Cardiac septum (tissue), 1 donor: ENCODE measurements at regions not wholly inside any gene's neighbourhood (a gene's known extent, or its start where the extent isn't known, plus 50 kb on each side); places are given as distances from the start of the nearest gene placed in this dataset.

ENCODE experiments used
- DNase-seq: peaks from one replicate; pipeline ENCODE4 v3.0.0-alpha.2; 2020; ENCODE audit warnings: low spot score
- intact Hi-C: fragments of 100-400 bp; cut with DNase I; formaldehyde crosslinking; loops from one replicate; pipeline ENCODE4 v1.14.0; 2022
- donor health status: DM: no; HTN: no; CAD: no.

DNA sequence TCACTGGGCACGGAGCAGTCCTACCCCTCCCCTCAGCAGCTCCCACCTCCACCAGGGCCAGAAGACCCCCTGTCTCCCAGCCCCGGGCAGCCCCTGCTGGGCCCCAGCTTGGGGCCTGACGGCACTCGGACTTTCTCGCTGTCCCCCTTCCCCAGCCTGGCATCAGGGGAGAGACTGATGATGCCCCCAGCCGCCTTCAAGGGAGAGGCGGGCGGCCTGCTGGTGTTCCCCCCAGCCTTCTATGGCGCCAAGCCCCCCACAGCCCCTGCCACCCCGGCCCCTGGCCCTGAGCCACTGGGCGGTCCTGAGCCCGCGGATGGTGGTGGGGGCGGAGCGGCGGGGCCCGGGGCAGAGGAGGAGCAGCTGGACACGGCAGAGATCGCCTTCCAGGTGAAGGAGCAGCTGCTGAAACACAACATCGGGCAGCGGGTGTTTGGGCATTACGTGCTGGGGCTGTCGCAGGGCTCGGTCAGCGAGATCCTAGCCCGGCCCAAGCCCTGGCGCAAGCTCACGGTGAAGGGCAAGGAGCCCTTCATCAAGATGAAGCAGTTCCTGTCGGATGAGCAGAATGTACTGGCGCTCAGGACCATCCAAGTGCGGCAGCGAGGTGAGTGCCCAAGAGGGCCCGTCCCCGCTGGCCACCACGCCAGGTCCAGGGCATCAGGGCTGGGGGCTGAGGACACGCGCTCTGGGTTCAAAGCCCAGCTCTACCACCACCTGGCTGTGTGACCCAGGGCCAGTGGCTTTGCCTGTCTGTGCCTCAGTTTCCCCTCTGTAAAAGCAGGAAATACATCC is 58.6 kb downstream of the PHETA1 start:
- no peak for DNase-seq
- intact Hi-C loops = loop anchor here (5.0 kb wide), 2 partner anchors 288 to 418 kb away; no protein-coding TSS in a partner anchor

DNA sequence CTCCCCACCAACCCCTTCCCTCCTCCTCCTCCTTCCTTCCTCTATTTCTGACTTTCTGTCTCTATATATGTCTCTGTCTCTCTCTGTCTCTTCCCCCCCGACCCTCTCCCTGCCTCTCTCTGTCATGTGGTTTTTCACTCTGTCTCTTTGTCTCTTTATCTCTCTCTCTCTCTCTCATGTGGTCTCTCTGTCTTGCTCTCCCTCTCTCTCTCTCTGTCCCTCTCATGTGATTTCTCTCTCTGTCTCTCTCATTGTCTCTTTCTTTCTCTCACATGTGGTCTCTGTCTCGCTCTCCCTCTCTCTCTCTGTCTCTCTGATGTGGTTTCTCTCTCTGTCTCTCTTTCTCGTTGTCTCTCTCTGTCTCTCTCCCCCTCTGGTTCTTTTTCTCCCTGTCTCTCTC is 59.3 kb downstream of the PHETA1 start:
- intact Hi-C loops = no loop called here
- no peak for DNase-seq

DNA sequence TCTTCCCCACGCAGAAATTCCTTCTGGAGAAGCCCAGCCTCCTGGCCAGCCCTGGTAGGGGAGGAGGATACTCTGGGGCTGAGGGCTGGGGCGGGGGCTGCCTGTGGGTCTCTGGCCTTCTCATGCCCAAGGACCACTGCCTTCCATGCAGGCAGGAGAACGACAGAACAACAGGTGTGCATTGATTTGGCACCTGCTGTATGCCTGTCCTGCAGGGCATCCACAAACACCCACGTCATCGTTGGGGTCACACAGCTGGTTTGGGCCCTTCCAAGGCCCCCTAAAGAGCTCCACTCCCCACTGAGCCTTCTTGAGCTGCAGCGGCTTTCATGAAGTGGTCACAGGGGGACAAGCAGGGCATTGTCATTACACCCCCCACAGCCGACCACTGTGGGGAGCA is 60.4 kb downstream of the PHETA1 start:
- DNase-seq = no peak
- intact Hi-C loops = no loop called here

DNA sequence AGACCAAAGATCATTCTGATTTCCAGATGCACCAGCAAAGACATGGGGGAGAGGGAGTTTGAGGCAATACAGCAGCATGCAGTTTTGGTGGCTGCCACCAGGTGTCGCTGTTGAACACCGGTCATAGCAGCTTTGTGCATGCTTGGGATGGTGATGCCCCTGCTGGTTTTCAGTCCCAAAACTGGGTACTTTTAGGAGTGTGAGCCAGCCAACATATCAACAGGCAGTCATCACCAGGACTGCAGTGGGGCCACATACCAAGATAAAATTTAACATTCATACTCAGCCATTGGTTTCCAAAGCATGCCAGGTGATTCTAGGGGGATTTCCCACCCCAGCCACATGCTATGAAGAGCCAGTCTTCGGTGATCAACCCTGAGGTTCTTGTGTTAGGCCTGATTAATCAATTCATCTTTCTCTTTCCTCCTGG is 64.2 kb downstream of the PHETA1 start:
- intact Hi-C loops = no loop called here

DNA sequence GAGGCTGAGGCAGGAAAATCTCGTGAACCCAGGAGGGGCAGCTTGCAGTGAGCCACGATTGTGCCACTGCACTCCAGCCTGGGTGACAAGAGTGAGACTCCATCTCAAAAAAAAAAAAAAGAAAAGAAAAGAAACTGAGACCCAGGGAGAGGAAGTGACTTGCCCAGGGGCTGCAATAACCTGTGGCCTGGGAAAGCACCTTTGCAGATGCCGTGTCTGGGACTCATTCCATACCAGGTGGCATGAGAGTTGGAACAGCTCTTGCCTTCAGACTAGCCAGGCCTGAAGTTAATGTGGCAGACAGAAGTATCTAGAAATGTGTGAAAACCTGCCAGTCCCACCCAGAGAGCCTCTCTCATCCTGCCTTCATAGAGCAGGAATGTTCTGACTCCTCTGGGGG is 65.4 kb downstream of the PHETA1 start:
- intact Hi-C loops = no loop called here
- no peak for DNase-seq

More for the DNA sequence above, 64.2 kb downstream of the PHETA1 start:
- no peak for DNase-seq

DNA sequence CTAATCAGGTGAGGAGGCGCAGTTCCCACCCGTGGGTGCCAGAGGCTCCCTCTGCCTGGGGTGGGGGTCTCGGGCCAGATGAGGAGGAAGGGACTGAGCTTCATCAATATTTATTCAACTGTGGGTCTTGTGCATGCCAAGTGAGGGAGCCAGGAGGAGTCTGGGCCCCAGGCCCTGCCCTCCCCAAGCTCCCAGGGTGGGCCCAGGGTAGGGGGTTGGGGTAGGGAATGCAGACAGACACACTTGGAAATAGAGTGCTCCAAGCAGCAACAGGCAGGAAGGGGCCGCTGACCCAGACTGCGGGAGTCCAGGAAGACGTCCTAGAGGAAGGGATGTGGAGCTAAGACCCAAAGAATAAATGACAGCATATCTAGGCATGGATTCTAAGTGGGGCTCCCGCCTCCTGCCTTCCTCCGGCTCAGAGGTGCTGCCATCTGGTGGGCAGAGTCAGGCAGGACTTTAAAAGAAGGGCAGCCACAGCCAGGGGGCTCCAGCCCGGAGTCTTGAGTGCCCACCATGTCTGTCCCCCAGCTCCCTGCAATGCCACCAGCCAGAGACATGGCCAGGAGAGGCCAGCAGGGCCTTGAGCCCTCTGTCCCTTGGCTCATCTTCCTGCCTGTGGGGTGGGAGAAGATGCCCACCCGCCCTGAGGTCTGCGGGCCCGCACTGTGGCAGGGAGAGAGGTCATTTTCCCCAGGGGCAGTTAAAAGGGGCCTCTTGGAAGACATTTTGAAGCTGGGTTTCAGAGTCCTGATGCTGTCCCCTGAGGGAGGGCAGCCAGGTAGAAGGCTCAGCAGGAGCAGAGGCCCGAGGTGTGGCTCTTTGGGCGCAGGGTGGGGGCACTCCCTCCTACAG is 70.1 kb downstream of the PHETA1 start:
- no peak for DNase-seq
- intact Hi-C loops = loop anchor here (1.0 to 5.0 kb wide), 3 partner anchors 277 to 405 kb away; no protein-coding TSS in a partner anchor

DNA sequence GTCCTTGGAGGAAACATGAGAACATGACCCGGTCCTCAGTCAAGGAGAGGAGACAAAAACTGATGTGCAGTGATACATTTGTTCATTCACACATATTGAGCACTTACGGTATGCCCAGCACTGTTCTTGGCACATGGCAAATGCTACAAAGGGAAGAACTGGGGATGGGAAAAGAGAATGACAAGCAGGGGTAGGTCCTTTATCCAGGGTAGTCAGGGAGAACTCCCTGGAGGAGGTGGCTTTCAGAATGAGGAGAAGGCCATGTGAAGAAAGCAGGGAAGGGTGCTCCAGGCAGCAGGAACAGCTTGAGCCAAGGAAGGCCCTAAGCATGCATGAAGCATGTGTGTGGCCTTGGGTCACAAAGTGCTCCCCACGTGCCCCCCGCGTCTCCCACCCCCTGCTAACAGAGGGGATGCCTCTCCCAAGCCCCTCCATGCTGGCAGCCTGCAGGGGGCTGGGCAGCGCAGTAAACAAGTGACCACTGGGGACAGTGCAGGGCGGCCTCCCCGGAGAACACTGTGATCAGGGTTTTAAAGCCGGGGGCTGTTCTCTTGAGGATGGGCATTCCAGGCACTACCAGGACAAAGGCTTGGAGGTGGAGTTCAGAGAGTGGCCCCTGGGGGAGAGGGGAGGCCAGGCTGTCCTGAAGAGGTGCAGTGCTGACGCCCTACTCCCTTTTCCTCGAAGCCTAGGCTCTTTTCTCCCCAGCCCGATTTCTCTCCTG is 71.0 kb downstream of the PHETA1 start:
- intact Hi-C loops = loop anchor here (2.0 to 5.0 kb wide), 2 partner anchors 276 to 361 kb away; no protein-coding TSS in a partner anchor
- no peak for DNase-seq

DNA sequence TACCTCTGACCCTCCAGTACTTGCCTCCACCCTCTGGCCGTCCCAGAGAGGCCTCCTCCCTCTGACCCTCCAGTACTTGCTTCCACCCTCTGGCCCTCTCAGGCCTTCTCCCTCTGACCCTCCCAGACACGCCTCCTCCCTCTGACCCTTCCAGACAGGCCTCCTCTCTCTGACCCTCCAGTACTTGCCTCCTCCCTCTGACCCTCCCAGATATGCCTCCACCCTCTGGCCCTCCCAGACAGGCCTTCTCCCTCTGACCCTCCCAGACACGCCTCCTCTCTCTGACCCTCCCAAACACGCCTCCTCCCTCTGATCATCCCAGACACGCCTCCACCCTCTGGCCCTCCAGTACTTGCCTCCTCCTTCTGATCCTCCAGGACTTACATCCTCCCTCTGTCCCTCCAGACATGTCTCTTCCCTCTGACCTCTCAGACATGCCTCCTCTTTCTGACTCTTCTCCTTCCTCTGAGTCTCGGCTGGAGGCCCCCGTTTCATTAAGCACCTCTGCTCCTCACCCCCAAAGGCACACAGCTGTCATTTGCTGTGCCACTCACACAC is 71.9 kb downstream of the PHETA1 start:
- no peak for DNase-seq
- intact Hi-C loops = loop anchor here (5.0 kb wide), 1 partner anchor 275 kb away; no protein-coding TSS in a partner anchor

DNA sequence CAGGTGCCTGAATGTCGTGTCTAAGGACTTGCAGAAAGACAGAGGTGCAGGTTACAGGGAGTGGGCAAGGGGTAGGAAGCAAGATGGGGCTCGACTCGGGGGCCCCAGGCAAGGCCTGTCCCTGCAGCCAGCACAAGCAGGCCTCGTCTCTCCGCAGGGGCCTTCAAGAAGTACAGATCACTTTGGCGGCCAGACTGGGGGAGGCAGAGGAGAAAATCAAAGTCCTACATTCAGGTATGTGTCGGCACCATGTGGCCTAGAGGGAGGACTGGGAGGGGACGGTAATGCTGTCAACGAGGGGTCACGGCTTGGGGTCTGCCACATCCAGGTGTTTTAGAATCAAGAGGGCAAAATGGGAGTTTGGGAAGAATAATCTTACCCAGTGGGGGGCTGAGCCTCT is 73.7 kb downstream of the PHETA1 start:
- no peak for DNase-seq
- intact Hi-C loops = loop anchor here (5.0 kb wide), 1 partner anchor 273 kb away; no protein-coding TSS in a partner anchor

DNA sequence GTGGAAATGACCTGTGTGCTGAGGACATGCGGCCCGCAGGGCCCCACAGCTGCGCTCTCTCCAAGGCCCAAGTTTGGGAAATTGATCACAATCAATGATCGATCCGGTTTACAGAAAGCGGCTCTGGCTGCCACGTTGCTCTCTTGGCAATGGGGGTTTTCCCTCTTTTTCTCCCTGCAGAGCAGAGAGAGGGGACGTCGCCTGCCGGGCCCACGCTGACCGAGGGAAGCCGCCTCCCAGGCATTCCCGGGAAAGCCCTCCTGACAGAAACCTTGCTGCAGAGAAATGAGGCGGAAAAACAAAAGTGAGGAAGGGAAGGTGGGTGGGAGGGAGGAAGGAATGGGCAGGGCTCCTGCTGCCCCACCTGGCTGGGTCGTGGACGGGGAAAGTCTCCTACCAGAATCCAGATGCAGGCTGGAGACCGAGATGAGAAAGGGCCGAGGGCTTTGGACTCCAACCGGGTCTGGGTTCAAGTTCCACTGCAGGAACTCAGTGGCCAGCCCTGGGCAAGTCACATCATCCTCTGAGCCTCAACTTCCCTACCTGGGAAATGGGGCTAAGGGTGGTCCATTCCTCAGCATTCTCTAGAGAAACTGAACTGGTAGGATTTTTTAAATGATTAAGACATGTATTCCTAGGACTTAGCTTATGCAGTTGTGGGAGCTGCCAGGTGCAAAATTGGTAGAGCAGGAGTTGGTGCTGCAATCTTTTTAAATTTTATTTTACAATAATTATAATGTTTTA is 75.5 kb downstream of the PHETA1 start:
- intact Hi-C loops = no loop called here
- DNase-seq = no peak

DNA sequence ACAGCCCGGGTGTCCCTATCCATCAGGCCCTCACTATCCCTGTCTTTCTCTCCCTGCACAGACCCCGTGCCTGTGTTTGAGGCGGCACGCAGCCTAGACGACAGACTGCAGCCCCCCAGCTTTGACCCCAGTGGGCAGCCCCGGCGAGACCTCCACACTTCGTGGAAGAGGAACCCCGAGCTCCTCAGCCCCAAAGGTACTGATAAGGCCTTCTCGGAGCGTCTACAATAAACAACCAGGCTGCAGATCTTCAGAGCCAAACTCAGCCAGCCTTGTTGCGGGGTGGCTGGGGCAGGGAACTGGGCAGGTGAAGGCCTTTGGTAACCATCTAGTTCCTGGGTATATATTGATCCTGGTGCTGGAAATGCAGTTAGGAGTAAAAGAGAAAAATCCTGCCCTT is 77.5 kb downstream of the PHETA1 start:
- DNase-seq = no peak
- intact Hi-C loops = no loop called here

DNA sequence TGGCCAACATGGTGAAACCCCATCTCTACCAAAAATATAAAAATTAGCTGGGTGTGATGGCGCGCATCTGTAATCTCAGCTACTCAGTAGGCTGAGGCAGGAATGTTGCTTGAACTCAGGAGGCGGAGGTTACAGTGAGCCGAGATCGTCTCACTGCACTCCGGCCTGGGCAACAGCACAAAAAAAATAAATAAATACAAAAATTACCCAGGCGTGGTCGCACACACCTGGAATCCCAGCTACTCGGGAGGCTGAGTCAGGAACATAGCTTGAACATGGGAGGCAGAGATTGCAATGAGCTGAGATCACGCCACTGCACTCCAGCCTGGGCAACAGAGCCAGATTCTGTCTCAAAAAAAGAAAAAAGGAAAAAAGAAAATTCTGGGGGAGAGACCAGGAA is 80.1 kb downstream of the PHETA1 start:
- intact Hi-C loops = no loop called here
- DNase-seq = no peak

DNA sequence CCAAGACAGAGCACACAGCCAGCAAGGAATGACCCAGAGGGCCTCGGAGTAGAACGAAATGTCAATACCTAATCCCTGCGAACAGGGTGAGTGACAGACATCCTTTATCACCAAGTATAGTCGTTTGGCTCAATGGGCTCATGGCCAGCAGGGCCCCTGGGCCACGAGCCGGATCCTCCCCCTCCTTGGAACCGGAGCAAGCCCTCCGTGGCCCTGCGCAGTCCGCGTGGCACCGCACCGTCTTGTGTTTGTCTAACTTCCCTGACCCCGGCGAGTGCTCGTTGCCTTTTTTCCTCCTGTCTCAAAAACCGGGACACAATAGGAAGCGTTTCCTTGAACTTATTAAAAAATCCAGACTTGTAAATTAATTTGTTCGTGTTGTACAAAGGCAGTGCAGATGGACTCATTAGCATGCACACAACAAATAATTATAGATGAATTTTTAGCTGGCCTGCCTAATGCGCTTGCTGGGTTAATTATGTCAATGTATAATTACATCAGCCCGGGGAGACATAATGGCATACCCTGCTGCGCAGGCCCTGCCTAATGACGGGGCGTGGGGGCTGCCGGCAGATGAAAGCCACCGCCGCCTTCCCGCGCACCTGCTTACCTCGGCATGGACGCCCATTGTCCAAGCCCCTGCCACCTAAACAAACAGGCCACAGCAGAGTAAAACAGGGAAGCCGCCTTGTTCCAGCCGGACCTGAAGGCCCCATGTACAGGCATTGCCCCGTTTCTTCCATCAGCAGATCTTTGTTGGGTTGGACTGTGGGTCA is 81.6 kb downstream of the PHETA1 start:
- intact Hi-C loops = no loop called here

DNA sequence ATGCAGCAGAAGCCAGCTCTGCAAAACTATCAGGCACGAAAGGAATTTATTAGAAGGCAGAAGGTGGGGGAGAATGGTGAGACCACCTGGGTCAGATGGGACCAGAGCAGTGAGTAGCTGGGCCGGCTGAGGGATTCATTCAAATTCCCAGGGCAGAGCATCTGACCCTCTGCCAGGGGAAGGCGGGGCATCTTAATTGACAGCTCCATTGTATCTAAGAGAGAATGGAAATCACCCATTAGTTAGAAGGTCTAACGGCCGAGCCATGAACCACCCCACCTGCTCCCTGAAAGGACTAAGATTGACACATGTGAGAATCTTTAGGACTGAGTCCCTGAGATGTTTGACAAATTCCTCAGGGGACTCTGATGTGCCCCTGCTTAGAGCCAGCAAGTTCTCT is 83.7 kb downstream of the PHETA1 start:
- DNase-seq = no peak
- intact Hi-C loops = no loop called here

More for the DNA sequence above, 81.6 kb downstream of the PHETA1 start:
- no peak for DNase-seq

DNA sequence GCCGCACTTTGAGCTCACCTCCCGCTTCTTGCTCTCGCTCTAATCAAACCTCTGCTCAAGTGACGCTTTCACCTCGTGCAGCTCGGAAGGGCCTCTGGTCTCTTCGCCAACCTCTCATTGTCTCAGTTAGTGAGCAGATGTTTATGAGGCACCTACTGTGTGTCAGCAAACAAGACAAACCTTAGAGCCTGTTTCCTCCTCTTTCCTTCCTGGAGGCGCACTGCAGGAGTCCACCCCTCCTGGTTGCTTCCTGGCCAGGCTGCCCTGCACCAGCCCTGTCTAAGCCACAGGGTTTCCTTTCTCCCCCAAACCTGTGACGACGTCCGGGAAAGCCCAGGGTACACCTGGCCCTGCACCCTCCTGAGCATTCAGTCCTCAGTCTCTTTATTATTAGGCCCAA is 84.2 kb downstream of the PHETA1 start:
- DNase-seq = no peak
- intact Hi-C loops = no loop called here

DNA sequence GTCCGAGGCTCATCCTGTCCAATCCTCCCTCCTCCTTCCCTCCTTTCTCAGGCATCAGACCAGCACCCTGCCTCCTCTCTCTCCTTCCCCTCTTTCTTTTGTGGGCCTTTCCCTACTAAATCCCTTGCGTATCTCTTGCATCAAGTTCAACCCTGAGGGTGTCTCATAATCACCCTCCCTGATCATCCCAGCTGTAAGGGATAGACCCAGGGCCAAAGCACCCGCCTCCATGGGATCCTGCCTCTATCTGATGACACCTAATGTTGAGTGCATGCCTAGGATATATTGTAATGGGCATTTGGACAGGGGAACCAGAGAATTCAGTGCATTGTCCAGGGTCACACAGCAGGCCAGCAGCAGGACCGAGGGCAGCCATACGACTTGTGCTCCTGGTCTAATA is 84.9 kb downstream of the PHETA1 start:
- intact Hi-C loops = no loop called here
- DNase-seq = no peak

DNA sequence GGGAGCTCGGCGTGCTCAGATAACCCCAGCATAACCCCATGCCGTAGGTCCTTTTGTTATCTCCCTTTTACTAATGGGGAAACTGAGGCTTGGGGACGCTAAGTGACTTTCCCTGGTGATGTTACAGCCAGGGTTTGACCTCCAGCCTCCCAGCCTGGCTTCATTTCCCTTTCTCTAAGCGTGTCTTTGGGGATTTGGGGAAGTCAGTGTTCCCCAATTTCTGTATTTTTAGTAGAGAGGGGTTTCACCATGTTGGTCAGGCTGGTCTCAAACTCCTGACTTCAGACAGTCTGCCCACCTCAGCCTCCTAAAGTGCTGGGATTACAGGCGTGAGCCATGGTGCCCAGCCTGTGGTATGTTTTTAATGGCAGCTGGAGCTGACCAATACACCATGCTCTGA is 85.4 kb downstream of the PHETA1 start:
- no peak for DNase-seq
- intact Hi-C loops = no loop called here

DNA sequence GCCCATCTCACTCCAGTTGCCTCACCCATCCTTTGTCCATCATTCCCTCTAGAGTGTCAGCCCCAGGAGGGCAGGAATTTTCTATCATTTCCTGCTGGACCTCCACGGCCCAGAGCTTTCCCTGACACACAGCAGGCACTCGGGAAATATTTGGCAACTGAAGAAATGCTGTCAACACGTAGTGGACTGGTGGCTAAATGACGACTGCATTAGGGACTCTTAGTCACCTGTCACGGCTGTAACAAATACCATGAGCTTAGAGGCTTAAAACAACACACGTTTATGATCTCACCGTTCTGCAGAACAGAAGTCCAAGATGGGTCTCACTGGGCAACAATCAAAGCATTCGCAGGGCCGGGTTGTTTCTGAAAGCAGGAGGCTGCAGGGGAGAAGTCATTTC is 91.3 kb downstream of the PHETA1 start:
- intact Hi-C loops = no loop called here
- no peak for DNase-seq
